ENCODE measurements at regions not wholly inside any gene's neighbourhood (a gene's known extent, or its start where the extent isn't known, plus 50 kb on each side); places are given as distances from the start of the nearest gene placed in this dataset.

- ChIA-PET CTCF (no interaction called here), POLR2A (ENCODE audit: low non-redundant PET) (no interaction called here)
- no TSS peak for BruUV-seq (replicated peaks)
- TF ChIP-seq CTCF (conservative IDR thresholded peaks at IDR 0.05; ENCODE audit: low read depth, low read length) (no peak), EZH2 (IDR thresholded peaks at IDR 0.05; ENCODE audit: borderline replicate concordance, low read depth, low read length, poor library complexity, severe bottlenecking) (no peak)
- no peak for DNase-seq (ENCODE audit: low spot score)
- intact Hi-C loops (cut with micrococcal nuclease; ENCODE audit: unreplicated experiment), result no loop called here
- no peak overlapping the region for H3K4me3 ChIP-seq (ENCODE audit: low read depth, low read length, poor library complexity, severe bottlenecking)
- no peaks in the 10 kb centered on the region for H3K9me3 ChIP-seq (ENCODE audit: low read depth, low read length, poor library complexity, severe bottlenecking)
- no peak overlapping the region for H3K27ac ChIP-seq (ENCODE audit: low read depth, low read length, poor library complexity, severe bottlenecking)
- H3K27me3 ChIP-seq (replicated peaks; ENCODE audit: insufficient read depth, low read depth, low read length, poor library complexity), result no peaks in the 10 kb centered on the region
- H3K4me1 ChIP-seq (ENCODE audit: insufficient read depth, low read length, poor library complexity, severe bottlenecking), result peaks cover 30% of the 10 kb centered on the region
- H3K36me3 ChIP-seq (ENCODE audit: insufficient read depth, low read length, poor library complexity, severe bottlenecking), result no peaks in the 10 kb centered on the region
These were observed 50.7 kb upstream of the BTG1 start for GRCh38 chr12:92196368-92196767.

Measured in A673 (cell line).